Liver (tissue), 8 donors: ENCODE measurements at regions not wholly inside any gene's neighbourhood (a gene's known extent, or its start where the extent isn't known, plus 50 kb on each side); places are given as distances from the start of the nearest gene placed in this dataset.

Experiments
- DNase-seq: peaks from one replicate; pipeline ENCODE4 v3.0.0-alpha.2; 2017; ENCODE audit warnings: low spot score
- H3K27ac ChIP-seq, 2 donors: one replicate each; pipeline ENCODE4 v1.7.0; 2013; ENCODE audit warnings: inconsistent platforms in 2 of 2, low read length in 2 of 2, control low read depth in 1 of 2, low read depth in 1 of 2, mild to moderate bottlenecking in 1 of 2
- H3K27me3 ChIP-seq, 4 donors: one replicate each; pipeline versions ENCODE4 v1.6.1 to v1.7.0; 2013; ENCODE audit warnings: low read length in 3 of 4, inconsistent platforms in 1 of 4, mild to moderate bottlenecking in 1 of 4, moderate library complexity in 1 of 4; ENCODE audit not compliant: control insufficient read depth in 4 of 4, insufficient read depth in 4 of 4
- H3K36me3 ChIP-seq, 4 donors: one replicate each; pipeline versions ENCODE4 v1.6.1 to v1.7.0; 2013; ENCODE audit warnings: low read length in 3 of 4, mild to moderate bottlenecking in 3 of 4, low read depth in 1 of 4, moderate library complexity in 1 of 4; ENCODE audit not compliant: control insufficient read depth in 4 of 4, insufficient read depth in 3 of 4
- H3K4me1 ChIP-seq, 4 donors: one replicate each; pipeline versions ENCODE4 v1.6.1 to v1.7.0; 2013; ENCODE audit warnings: low read length in 3 of 4, mild to moderate bottlenecking in 3 of 4, moderate library complexity in 1 of 4; ENCODE audit not compliant: control insufficient read depth in 4 of 4, insufficient read depth in 4 of 4
- H3K4me3 ChIP-seq, 3 donors: one replicate each; pipeline versions ENCODE4 v1.6.1 to v1.7.0; 2013; ENCODE audit warnings: low read length in 3 of 3, control low read depth in 1 of 3, low read depth in 1 of 3, mild to moderate bottlenecking in 1 of 3
- H3K9ac ChIP-seq, 2 donors: one replicate each; pipeline ENCODE4 v1.7.0; 2013; ENCODE audit warnings: low read length in 2 of 2, mild to moderate bottlenecking in 2 of 2, moderate library complexity in 2 of 2, control low read depth in 1 of 2, low read depth in 1 of 2
- H3K9me3 ChIP-seq, 4 donors: one replicate each; pipeline versions ENCODE4 v1.6.1 to v1.7.0; 2013; ENCODE audit warnings: low read length in 3 of 4; ENCODE audit not compliant: control insufficient read depth in 4 of 4
- ATF3 ChIP-seq: IDR thresholded peaks from 2 replicates; pipeline ENCODE4 v1.6.1; 2016; ENCODE audit warnings: antibody characterized with exemption
- EGR1 ChIP-seq, 2 donors: IDR thresholded peaks; 2 replicates each; pipeline ENCODE4 v1.6.1; 2016 to 2018; ENCODE audit warnings: antibody characterized with exemption in 2 of 2, low read depth in 2 of 2
- FOXA1 ChIP-seq: IDR thresholded peaks from 2 replicates; pipeline ENCODE4 v1.6.1; 2016; ENCODE audit warnings: antibody characterized with exemption
- FOXA2 ChIP-seq: IDR thresholded peaks from 2 replicates; pipeline ENCODE4 v1.6.1; 2016; ENCODE audit warnings: antibody characterized with exemption
- GABPA ChIP-seq, 2 donors: IDR thresholded peaks in 1 of 2; conservative IDR thresholded peaks in 1 of 2; 2 replicates each; pipeline ENCODE4 v1.6.1; 2016; ENCODE audit warnings: antibody characterized with exemption in 2 of 2, mild to moderate bottlenecking in 1 of 2, moderate library complexity in 1 of 2
- HNF4A ChIP-seq, 2 donors: conservative IDR thresholded peaks; 2 replicates each; pipeline ENCODE4 v1.6.1; 2016; ENCODE audit warnings: antibody characterized with exemption in 2 of 2, mild to moderate bottlenecking in 2 of 2
- HNF4G ChIP-seq: IDR thresholded peaks from 2 replicates; pipeline ENCODE4 v1.6.1; 2016; ENCODE audit warnings: antibody characterized with exemption
- JUND ChIP-seq, 2 donors: IDR thresholded peaks; 2 replicates each; pipeline ENCODE4 v1.6.1; 2016; ENCODE audit warnings: antibody characterized with exemption in 2 of 2
- NR2F2 ChIP-seq: IDR thresholded peaks from 2 replicates; pipeline ENCODE4 v1.6.1; 2016; ENCODE audit warnings: antibody characterized with exemption
- RAD21 ChIP-seq, 2 donors: IDR thresholded peaks; 2 replicates each; pipeline ENCODE4 v1.6.1; 2016; ENCODE audit warnings: antibody characterized with exemption in 2 of 2, mild to moderate bottlenecking in 2 of 2
- RXRA ChIP-seq, 2 donors: IDR thresholded peaks; 2 replicates each; pipeline ENCODE4 v1.6.1; 2017 to 2018; ENCODE audit warnings: antibody characterized with exemption in 2 of 2, mild to moderate bottlenecking in 1 of 2
- SP1 ChIP-seq: IDR thresholded peaks from 2 replicates; pipeline ENCODE4 v1.6.1; 2018; ENCODE audit warnings: antibody characterized with exemption, mild to moderate bottlenecking
- TAF1 ChIP-seq: conservative IDR thresholded peaks from 2 replicates; pipeline ENCODE4 v1.6.1; 2016; ENCODE audit warnings: antibody characterized with exemption, mild to moderate bottlenecking
- YY1 ChIP-seq: IDR thresholded peaks from 2 replicates; pipeline ENCODE4 v1.6.1; 2016; ENCODE audit warnings: antibody characterized with exemption, mild to moderate bottlenecking
- ZBTB33 ChIP-seq: IDR thresholded peaks from 2 replicates; pipeline ENCODE4 v1.6.1; 2016; ENCODE audit warnings: antibody characterized with exemption
- WGBS: extraction: QIAGEN DNeasy Blood & Tissue Kit; methylation state at CpG from one replicate; pipeline ENCODE4 v1.1.7; 2013; 5-methylcytosine and 5-hydroxymethylcytosine counted together
- TF ChIP-seq, protein P1 (sequence below): IDR thresholded peaks from 2 replicates; pipeline ENCODE4 v1.6.1; 2016; ENCODE audit warnings: antibody characterized with exemption
- TF ChIP-seq, protein P2 (sequence below): fragments of 150-350 bp; IDR thresholded peaks from 2 replicates; pipeline ENCODE4 v1.5.1; 2017; ENCODE audit warnings: improper control_type of control experiment, low read depth, low read length; ENCODE audit not compliant: missing input control
- TF ChIP-seq, protein P3 (sequence below): IDR thresholded peaks from 2 replicates; pipeline ENCODE4 v1.6.1; 2016; ENCODE audit warnings: antibody characterized with exemption, mild to moderate bottlenecking
- donor health status: healthy.
- donor health status: healthy.
- donor health status: healthy.
- donor health status: healthy.
- donor health status: healthy.

- Histone ChIP-seq H3K36me3 (no peaks in the 10 kb centered on the region), H3K27me3 (no peaks in the 10 kb centered on the region), H3K4me3 (no peak overlapping the region), H3K27ac (no peak overlapping the region), H3K9ac (no peak overlapping the region), H3K9me3 (no peaks in the 10 kb centered on the region), H3K4me1 (no peaks in the 10 kb centered on the region)
- TF ChIP-seq ATF3 (no peak), NR2F2 (no peak), TAF1 (no peak), RXRA (IDR thresholded peaks at IDR 0.05) (no peak), FOXA2 (no peak), HNF4A (conservative IDR thresholded peaks at IDR 0.05) (no peak), FOXA1 (no peak), EGR1 (IDR thresholded peaks at IDR 0.05; ENCODE audit: low read depth in 2 of 2) (no peak), ZBTB33 (no peak), JUND (IDR thresholded peaks at IDR 0.05) (no peak), YY1 (no peak), GABPA (IDR thresholded peaks at IDR 0.05 in 1 of 2, conservative IDR thresholded peaks at IDR 0.05 in 1 of 2) (no peak), HNF4G (no peak), RAD21 (IDR thresholded peaks at IDR 0.05) (no peak), SP1 (no peak)
- TF ChIP-seq, protein P1, sequence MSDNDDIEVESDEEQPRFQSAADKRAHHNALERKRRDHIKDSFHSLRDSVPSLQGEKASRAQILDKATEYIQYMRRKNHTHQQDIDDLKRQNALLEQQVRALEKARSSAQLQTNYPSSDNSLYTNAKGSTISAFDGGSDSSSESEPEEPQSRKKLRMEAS, result no peak
- TF ChIP-seq, protein P2, sequence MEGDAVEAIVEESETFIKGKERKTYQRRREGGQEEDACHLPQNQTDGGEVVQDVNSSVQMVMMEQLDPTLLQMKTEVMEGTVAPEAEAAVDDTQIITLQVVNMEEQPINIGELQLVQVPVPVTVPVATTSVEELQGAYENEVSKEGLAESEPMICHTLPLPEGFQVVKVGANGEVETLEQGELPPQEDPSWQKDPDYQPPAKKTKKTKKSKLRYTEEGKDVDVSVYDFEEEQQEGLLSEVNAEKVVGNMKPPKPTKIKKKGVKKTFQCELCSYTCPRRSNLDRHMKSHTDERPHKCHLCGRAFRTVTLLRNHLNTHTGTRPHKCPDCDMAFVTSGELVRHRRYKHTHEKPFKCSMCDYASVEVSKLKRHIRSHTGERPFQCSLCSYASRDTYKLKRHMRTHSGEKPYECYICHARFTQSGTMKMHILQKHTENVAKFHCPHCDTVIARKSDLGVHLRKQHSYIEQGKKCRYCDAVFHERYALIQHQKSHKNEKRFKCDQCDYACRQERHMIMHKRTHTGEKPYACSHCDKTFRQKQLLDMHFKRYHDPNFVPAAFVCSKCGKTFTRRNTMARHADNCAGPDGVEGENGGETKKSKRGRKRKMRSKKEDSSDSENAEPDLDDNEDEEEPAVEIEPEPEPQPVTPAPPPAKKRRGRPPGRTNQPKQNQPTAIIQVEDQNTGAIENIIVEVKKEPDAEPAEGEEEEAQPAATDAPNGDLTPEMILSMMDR, result no peak
- TF ChIP-seq, protein P3, sequence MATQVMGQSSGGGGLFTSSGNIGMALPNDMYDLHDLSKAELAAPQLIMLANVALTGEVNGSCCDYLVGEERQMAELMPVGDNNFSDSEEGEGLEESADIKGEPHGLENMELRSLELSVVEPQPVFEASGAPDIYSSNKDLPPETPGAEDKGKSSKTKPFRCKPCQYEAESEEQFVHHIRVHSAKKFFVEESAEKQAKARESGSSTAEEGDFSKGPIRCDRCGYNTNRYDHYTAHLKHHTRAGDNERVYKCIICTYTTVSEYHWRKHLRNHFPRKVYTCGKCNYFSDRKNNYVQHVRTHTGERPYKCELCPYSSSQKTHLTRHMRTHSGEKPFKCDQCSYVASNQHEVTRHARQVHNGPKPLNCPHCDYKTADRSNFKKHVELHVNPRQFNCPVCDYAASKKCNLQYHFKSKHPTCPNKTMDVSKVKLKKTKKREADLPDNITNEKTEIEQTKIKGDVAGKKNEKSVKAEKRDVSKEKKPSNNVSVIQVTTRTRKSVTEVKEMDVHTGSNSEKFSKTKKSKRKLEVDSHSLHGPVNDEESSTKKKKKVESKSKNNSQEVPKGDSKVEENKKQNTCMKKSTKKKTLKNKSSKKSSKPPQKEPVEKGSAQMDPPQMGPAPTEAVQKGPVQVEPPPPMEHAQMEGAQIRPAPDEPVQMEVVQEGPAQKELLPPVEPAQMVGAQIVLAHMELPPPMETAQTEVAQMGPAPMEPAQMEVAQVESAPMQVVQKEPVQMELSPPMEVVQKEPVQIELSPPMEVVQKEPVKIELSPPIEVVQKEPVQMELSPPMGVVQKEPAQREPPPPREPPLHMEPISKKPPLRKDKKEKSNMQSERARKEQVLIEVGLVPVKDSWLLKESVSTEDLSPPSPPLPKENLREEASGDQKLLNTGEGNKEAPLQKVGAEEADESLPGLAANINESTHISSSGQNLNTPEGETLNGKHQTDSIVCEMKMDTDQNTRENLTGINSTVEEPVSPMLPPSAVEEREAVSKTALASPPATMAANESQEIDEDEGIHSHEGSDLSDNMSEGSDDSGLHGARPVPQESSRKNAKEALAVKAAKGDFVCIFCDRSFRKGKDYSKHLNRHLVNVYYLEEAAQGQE, result no peak
- 90% methylated on average over 7 of the region's 7 CpGs for WGBS
- no peak for DNase-seq
Measured at GRCh38 chr9:18410983-18411382, 63.0 kb upstream of the ADAMTSL1 start.

GRCh38 chr9:18421391-18421790 lies 52.6 kb upstream of the ADAMTSL1 start:
- DNase-seq, result no peak
- Histone ChIP-seq H3K4me3 (no peak overlapping the region), H3K9me3 (no peaks in the 10 kb centered on the region), H3K4me1 (no peaks in the 10 kb centered on the region), H3K27me3 (no peaks in the 10 kb centered on the region), H3K27ac (no peak overlapping the region), H3K36me3 (no peaks in the 10 kb centered on the region), H3K9ac (no peak overlapping the region)
- 63% methylated on average over 2 of the region's 2 CpGs for WGBS
- TF ChIP-seq TAF1 (no peak), EGR1 (IDR thresholded peaks at IDR 0.05; ENCODE audit: low read depth in 2 of 2) (no peak), FOXA1 (no peak), NR2F2 (no peak), YY1 (no peak), HNF4G (no peak), FOXA2 (no peak), RXRA (IDR thresholded peaks at IDR 0.05) (no peak), ZBTB33 (no peak), HNF4A (conservative IDR thresholded peaks at IDR 0.05) (no peak), SP1 (no peak)
- TF ChIP-seq, protein P1, result no peak
